Right lobe of liver (tissue), 6 donors: ENCODE measurements at regions not wholly inside any gene's neighbourhood (a gene's known extent, or its start where the extent isn't known, plus 50 kb on each side); places are given as distances from the start of the nearest gene placed in this dataset.
A peak's percentile ranks its signal among the peaks of the same experiment; 100 is the strongest.

Experiments used
- ATAC-seq, 4 donors: fragments of 200-7000 bp; cut with Tn5 transposase; one replicate each; pipeline ENCODE4 v1.9.1; 2020; ENCODE audit warnings: mild to moderate bottlenecking in 4 of 4, moderate library complexity in 4 of 4
- DNase-seq, 3 donors: peaks; one replicate each; pipeline ENCODE4 v3.0.0-alpha.2; 2020
- H3K27ac ChIP-seq, 3 donors: fragments of 200-600 bp; one replicate each; pipeline ENCODE4 v1.8.0; 2022
- H3K27me3 ChIP-seq, 2 donors: fragments of 200-600 bp; one replicate each; pipeline ENCODE4 v1.8.0; 2022
- H3K36me3 ChIP-seq, 4 donors: fragments of 200-600 bp; sonication (generic) in 1 of 4; one replicate each; pipeline versions ENCODE4 v1.5.1 to v1.8.0; 2017 to 2022; ENCODE audit warnings: control low read depth in 1 of 4
- H3K4me1 ChIP-seq, 4 donors: fragments of 200-600 bp; sonication (generic) in 1 of 4; one replicate each; pipeline versions ENCODE4 v1.5.1 to v1.8.0; 2017 to 2022; ENCODE audit warnings: control low read depth in 1 of 4
- H3K4me3 ChIP-seq, 3 donors: fragments of 200-600 bp; one replicate each; pipeline ENCODE4 v1.8.0; 2022
- H3K9me3 ChIP-seq, 4 donors: fragments of 200-600 bp; sonication (generic) in 1 of 4; one replicate each; pipeline versions ENCODE4 v1.5.1 to v1.8.0; 2017 to 2022; ENCODE audit warnings: control low read depth in 1 of 4
- CTCF ChIP-seq, 4 donors: fragments of 200-600 bp in 3 of 4; fragments of 450-650 bp in 1 of 4; IDR thresholded peaks; one replicate each; pipeline versions ENCODE4 v1.5.1 to v1.8.0; 2016 to 2022; ENCODE audit warnings: antibody characterized with exemption in 4 of 4, mild to moderate bottlenecking in 2 of 4
- POLR2A ChIP-seq: fragments of 450-650 bp; IDR thresholded peaks from one replicate; pipeline ENCODE4 v1.6.1; 2017; ENCODE audit warnings: antibody characterized with exemption, mild to moderate bottlenecking
- WGBS: methylation state at CpG from one replicate; pipeline ENCODE4 v1.1.6; 2018; ENCODE audit warnings: low coverage, low lambda C conversion rate; ENCODE audit not compliant: insufficient coverage; ENCODE audit errors: missing lambda C conversion rate; 5-methylcytosine and 5-hydroxymethylcytosine counted together
- intact Hi-C, 2 donors: fragments of 100-400 bp; cut with DNase I; formaldehyde crosslinking; loops; one replicate each; pipeline versions ENCODE4 v1.11.2 to v1.14.1; 2022
- donor health status: DM: no; HTN: yes; CAD: no.
- donor health status: DM: no; HTN: no; CAD: no.
- donor health status: DM: no; HTN: no; CAD: no.
- donor health status: DM: no; HTN: yes; CAD: no.
- donor health status: DM: no; HTN: yes; CAD: no.

DNA sequence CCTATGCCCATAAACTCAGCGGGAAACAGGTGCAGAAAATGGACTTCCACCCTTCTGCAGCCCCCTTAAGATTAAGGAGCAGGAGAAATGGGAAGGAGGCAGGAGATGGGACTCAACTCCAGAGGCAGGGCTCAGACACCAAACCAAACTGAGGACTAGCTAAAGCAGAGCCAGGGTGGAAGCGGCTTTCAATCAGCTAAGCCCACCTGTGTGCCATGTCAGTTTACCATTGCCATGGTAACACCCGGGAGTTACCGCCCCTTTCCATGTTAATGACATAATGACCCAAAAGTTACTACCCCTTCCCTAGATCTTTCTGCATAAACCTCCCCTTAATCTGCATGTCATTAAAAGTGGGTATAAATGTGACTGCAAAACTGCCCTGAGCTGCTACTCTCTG lies 653.5 kb downstream of the PTPRU start:
- no peak for TF ChIP-seq CTCF (IDR thresholded peaks at IDR 0.05)
- no peak for TF ChIP-seq POLR2A
- no peaks in the 10 kb centered on the region for H3K27me3 ChIP-seq
- H3K4me1 ChIP-seq = no peaks in the 10 kb centered on the region
- no peaks in the 10 kb centered on the region for H3K9me3 ChIP-seq
- no peak overlapping the region for H3K4me3 ChIP-seq
- DNase-seq (no peak), ATAC-seq (no peak)
- intact Hi-C loops = no loop called here
- H3K27ac ChIP-seq = no peak overlapping the region
- no peaks in the 10 kb centered on the region for H3K36me3 ChIP-seq
- WGBS = 75% methylated on average over 4 of the region's 4 CpGs

GRCh38 chr1:29884740-29885139 lies 648.4 kb downstream of the PTPRU start:
- ATAC-seq = no peak
- 82% methylated on average over 2 of the region's 2 CpGs for WGBS

DNA sequence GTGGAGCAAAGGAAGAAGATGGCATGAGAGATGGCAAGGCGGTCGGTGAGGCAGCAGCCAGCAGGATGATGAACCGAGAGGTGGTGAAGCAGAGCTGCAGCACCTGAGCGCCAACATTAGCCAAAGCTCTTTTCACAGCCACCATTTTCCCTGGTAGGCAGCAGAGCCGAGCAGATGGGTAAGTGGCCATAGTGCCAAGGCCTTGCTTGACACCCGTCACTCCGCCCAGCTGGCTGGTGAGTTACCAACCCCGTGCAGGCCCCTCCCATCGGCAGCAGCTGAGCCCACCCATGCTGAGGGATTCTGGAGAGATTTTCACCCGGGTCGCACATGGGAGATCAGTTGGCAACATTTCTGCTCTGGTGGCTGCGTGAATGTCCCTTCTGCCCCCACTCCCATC lies 647.7 kb downstream of the PTPRU start:
- intact Hi-C loops = no loop called here
- Histone ChIP-seq H3K27me3 (no peaks in the 10 kb centered on the region), H3K9me3 (no peaks in the 10 kb centered on the region), H3K4me1 (no peaks in the 10 kb centered on the region), H3K36me3 (no peaks in the 10 kb centered on the region), H3K4me3 (no peak overlapping the region), H3K27ac (no peak overlapping the region)
- 80% methylated on average over 7 of the region's 12 CpGs for WGBS
- DNase-seq (no peak), ATAC-seq (no peak)
- TF ChIP-seq POLR2A (no peak), CTCF (IDR thresholded peaks at IDR 0.05) (no peak)

More at GRCh38 chr1:29884740-29885139, 648.4 kb downstream of the PTPRU start:
- TF ChIP-seq CTCF (IDR thresholded peaks at IDR 0.05) (no peak), POLR2A (no peak)
- DNase-seq = no peak
- no peaks in the 10 kb centered on the region for H3K9me3 ChIP-seq
- no peak overlapping the region for H3K4me3 ChIP-seq
- intact Hi-C loops = no loop called here
- H3K27ac ChIP-seq = no peak overlapping the region
- no peaks in the 10 kb centered on the region for H3K27me3 ChIP-seq
- H3K4me1 ChIP-seq = no peaks in the 10 kb centered on the region
- H3K36me3 ChIP-seq = no peaks in the 10 kb centered on the region

DNA sequence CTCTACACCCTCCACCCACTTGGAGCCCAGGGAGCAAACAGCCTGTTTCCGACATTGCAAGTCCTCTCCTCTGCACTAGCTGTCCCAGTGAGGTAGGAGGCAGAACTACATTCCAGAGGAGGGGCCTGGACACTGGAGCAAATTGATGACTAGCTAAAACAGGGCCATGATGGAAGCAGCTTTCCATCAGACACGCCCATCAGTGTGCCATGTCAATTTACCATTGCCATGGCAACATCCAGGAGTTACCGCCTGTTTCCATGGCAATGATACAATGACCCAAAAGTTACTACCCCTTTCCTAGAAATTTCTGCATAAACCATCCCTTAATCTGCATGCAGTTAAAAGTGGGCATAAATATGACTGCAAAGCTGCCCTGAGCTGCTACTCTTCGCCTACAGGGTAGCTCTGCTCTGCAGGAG lies 647.1 kb downstream of the PTPRU start:
- ATAC-seq (no peak), DNase-seq (no peak)
- Histone ChIP-seq H3K4me1 (no peaks in the 10 kb centered on the region), H3K36me3 (no peaks in the 10 kb centered on the region), H3K4me3 (no peak overlapping the region), H3K27ac (no peak overlapping the region), H3K27me3 (no peaks in the 10 kb centered on the region), H3K9me3 (no peaks in the 10 kb centered on the region)
- intact Hi-C loops = no loop called here
- WGBS = no CpG with 5 or more reads among the region's 4 CpGs
- TF ChIP-seq CTCF (IDR thresholded peaks at IDR 0.05) (no peak), POLR2A (no peak)

- ATAC-seq (no peak), DNase-seq (no peak)
- Histone ChIP-seq H3K36me3 (no peaks in the 10 kb centered on the region), H3K27ac (no peak overlapping the region), H3K27me3 (no peaks in the 10 kb centered on the region), H3K4me3 (no peak overlapping the region), H3K4me1 (no peaks in the 10 kb centered on the region), H3K9me3 (no peaks in the 10 kb centered on the region)
- intact Hi-C loops = no loop called here
- TF ChIP-seq CTCF (IDR thresholded peaks at IDR 0.05) (peak in 1 of 4 donors; percentile 8), POLR2A (no peak)
- no CpG with 5 or more reads among the region's 1 CpG for WGBS
Observed at GRCh38 chr1:29880556-29880955, 644.2 kb downstream of the PTPRU start.
